ENCODE measurements at regions not wholly inside any gene's neighbourhood (a gene's known extent, or its start where the extent isn't known, plus 50 kb on each side); places are given as distances from the start of the nearest gene placed in this dataset.
"Not testable (repeated sequence)": the region's sequence is repeated elsewhere in the genome, so short reads cannot be mapped to it uniquely, and the experiment has no call there.

DNA sequence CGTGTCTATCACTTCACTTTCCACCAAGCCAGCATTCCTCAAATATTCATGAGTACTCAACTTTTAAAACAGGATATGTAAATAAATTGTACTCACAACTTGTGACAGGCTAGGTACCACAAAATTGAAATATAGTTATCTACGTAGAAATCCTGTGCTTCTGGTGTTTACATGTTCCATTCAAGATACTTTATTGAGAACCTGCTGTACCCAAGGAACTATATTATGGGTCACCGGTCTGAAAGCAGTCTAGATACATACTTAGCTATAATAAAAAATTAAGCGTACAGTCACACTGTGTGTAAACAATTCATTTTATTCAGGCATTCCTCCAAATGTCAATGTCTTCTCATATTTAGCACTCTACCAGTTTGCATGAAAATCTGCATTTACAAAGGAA is 482.2 kb upstream of the SOX9 start:
- Histone ChIP-seq H3K27me3 (no peaks in the 10 kb centered on the region), H3K36me3 (no peaks in the 10 kb centered on the region), H3K27ac (no peak overlapping the region), H3K9me3 (no peaks in the 10 kb centered on the region), H3K4me3 (no peak overlapping the region), H3K4me1 (peaks cover 0 to 4% (median under 1%) of the 10 kb centered on the region in 4 donors)
- no peak for TF ChIP-seq EP300 (IDR thresholded peaks at IDR 0.05)
- TF ChIP-seq POLR2AphosphoS5 (IDR thresholded peaks at IDR 0.05), result no peak
- TF ChIP-seq POLR2A (IDR thresholded peaks at IDR 0.05), result no peak
- TF ChIP-seq CTCF (IDR thresholded peaks at IDR 0.05), result no peak
- no peak for DNase-seq
- intact Hi-C loops (cut with DNase I; ENCODE audit: low total_unique reads), result no loop called here
- WGBS, 5 donors, result 73 to 91% (median 87%) methylated on average over 4 of the region's 4 CpGs

DNA sequence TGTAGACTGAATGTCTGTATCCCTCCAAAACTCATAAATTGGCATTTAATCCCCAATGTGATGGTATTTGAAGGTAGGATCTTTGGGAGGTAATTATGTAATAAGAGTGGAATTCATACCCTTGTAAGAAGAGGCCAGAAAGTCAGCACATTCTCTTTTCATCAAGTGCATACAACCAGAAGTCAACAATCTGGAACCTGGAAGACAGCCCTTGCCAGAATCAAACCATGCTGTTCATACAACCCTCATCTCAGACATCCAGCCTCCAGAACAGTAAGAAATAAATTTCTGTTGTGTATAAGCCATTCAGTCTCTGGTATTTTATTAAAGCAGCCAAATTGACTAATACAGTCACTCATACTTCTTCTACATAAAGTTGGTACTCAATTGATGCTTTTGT is 481.0 kb upstream of the SOX9 start:
- TF ChIP-seq POLR2A (IDR thresholded peaks at IDR 0.05) (no peak), POLR2AphosphoS5 (IDR thresholded peaks at IDR 0.05) (no peak), CTCF (IDR thresholded peaks at IDR 0.05) (no peak), EP300 (IDR thresholded peaks at IDR 0.05) (no peak)
- Histone ChIP-seq H3K4me1 (no peaks in the 10 kb centered on the region), H3K4me3 (no peak overlapping the region), H3K9me3 (peaks cover 0 to 7% (median 0%) of the 10 kb centered on the region in 4 donors), H3K27me3 (no peaks in the 10 kb centered on the region), H3K27ac (no peak overlapping the region), H3K36me3 (no peaks in the 10 kb centered on the region)
- intact Hi-C loops (cut with DNase I; ENCODE audit: low total_unique reads), result no loop called here
- DNase-seq, result no peak

- intact Hi-C loops (cut with DNase I; ENCODE audit: low total_unique reads); H3K27ac ChIP-seq: not testable (repeated sequence)
Observed at GRCh38 chr17:71646890-71647289, 473.9 kb upstream of the SOX9 start.

DNA sequence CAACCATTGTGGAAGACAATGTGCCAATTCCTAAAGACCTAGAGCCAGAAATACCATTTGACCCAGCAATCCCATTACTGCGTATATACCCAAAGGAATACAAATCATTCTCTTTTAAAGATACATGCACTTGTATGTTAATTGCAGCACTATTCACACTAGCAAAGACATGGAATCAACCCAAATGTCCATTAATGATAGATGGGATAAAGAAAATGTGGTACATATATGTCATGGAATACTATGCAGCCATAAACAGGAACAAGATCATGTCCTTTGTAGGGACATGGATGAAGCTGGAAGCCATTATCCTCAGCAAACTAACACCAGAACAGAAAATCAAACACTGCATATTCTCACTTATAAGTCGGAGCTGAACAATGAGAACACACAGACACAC is 472.5 kb upstream of the SOX9 start:
- H3K27ac ChIP-seq; H3K4me3 ChIP-seq; intact Hi-C loops (cut with DNase I; ENCODE audit: low total_unique reads); H3K4me1 ChIP-seq; H3K27me3 ChIP-seq; H3K36me3 ChIP-seq; DNase-seq: not testable (repeated sequence)
- 93 to 99% (median 97%) methylated on average over 2 of the region's 2 CpGs for WGBS, 5 donors
- peaks cover 0 to 20% (median 8%) of the 10 kb centered on the region in 4 donors for H3K9me3 ChIP-seq

More at GRCh38 chr17:71646890-71647289, 473.9 kb upstream of the SOX9 start:
- DNase-seq, H3K4me3 ChIP-seq, H3K4me1 ChIP-seq, H3K27me3 ChIP-seq, H3K36me3 ChIP-seq: not testable (repeated sequence)
- peaks cover 0 to 20% (median 8%) of the 10 kb centered on the region in 4 donors for H3K9me3 ChIP-seq
- WGBS, 5 donors, result 45 to 77% (median 68%) methylated on average over 2 of the region's 2 CpGs

DNA sequence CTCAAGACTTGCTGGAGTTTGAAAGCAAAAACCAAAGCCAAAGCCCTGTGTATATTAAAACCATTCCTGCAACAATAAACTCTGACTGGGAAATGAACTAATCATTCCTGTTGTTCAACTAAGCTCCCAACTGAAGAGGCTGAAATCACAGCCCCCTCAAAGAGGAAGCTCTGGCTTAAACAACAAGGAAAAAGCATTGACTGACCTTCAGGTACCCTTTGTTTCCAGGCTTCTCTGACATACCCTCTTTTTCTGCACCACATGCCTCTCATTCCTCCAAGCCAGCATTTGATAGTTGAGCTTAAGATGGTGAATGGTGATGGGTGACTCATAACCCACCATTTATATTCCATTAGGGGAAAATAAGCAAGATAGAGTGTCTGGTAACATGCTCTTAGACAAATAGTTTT is 470.9 kb upstream of the SOX9 start:
- intact Hi-C loops (cut with DNase I; ENCODE audit: low total_unique reads), result no loop called here
- H3K9me3 ChIP-seq, result peaks cover 0 to 20% (median 5%) of the 10 kb centered on the region in 4 donors
- H3K27ac ChIP-seq, result no peak overlapping the region
- H3K27me3 ChIP-seq, result no peaks in the 10 kb centered on the region
- TF ChIP-seq POLR2AphosphoS5 (IDR thresholded peaks at IDR 0.05) (no peak), CTCF (IDR thresholded peaks at IDR 0.05) (no peak), POLR2A (IDR thresholded peaks at IDR 0.05) (no peak), EP300 (IDR thresholded peaks at IDR 0.05) (no peak)
- H3K36me3 ChIP-seq, result no peaks in the 10 kb centered on the region
- H3K4me3 ChIP-seq, result no peak overlapping the region
- DNase-seq, result no peak
- no peaks in the 10 kb centered on the region for H3K4me1 ChIP-seq

DNA sequence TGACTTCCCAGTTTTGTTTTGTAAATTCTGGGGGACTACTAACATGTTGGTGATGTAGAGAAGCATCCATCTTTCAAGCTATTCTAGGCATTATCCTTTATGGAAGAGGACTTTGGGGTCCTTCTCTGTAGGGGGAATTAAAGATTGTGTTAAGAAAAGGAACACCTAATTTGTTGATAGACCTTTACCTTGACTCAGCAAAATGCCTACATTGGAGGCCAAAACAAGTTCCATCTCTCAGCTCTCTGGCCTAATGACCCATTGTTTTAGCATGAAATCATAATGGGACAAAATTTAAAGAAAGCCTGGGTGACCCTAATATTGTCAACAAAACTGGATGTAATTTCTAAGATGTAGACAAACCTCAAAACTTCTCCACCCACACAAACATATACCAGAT is 465.3 kb upstream of the SOX9 start:
- no peak for TF ChIP-seq POLR2AphosphoS5 (IDR thresholded peaks at IDR 0.05)
- TF ChIP-seq EP300 (IDR thresholded peaks at IDR 0.05), result no peak
- no peak for TF ChIP-seq POLR2A (IDR thresholded peaks at IDR 0.05)
- no peak for TF ChIP-seq CTCF (IDR thresholded peaks at IDR 0.05)
- Histone ChIP-seq H3K9me3 (no peaks in the 10 kb centered on the region), H3K4me1 (no peaks in the 10 kb centered on the region), H3K27ac (no peak overlapping the region), H3K27me3 (no peaks in the 10 kb centered on the region), H3K36me3 (no peaks in the 10 kb centered on the region), H3K4me3 (no peak overlapping the region)
- intact Hi-C loops (cut with DNase I; ENCODE audit: low total_unique reads), result no loop called here
- no peak for DNase-seq

Measured in stomach (tissue), 8 donors.